ENCODE measurements at regions not wholly inside any gene's neighbourhood (a gene's known extent, or its start where the extent isn't known, plus 50 kb on each side); places are given as distances from the start of the nearest gene placed in this dataset.

DNA sequence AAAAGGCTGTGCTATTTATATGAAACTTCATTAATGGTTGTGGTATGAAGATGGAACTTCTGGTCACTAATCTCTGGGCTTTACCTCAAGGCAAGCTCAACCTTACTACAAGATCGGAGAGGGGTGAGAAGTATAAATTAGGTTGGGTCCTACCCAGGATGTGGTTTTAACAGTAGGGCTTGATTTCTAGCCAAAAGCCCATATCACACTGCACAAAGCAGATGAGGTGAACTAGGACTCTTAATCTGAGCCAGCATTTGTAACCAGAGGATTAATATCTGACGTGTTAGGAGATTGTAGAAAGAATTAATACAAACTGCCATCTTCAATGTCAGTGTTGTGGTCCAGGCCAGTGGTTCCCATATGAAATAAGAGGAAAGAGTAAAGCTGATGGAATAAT is 86.4 kb upstream of the RGPD4 start:
- CTCF ChIA-PET, result no interaction called here

DNA sequence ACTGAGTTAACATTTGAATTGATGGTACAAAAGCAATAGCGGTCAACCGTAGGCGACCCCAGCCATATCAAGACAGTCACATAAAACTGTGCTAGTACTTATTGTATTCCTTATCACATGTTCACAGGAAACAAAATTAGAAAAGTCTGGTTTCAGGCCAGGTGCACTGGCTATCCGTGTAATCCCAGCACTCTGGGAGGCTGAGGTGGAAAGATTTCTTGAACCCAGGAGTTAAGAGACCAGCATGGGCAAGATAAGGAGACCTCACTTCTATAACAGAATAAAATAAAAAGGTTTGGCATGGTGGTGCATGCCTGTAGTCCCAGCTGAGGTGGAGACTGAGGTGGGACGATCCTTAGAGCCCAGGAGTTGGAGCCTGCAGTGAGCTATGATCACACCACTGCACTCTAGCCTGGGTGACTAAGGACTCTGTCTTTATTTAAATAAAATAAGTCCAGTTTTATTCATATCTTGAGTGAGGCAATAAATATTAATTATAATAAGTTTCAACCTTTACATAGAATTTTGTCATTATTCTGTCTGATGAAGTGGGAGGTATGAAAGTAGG is 84.1 kb upstream of the RGPD4 start:
- ChIA-PET POLR2A (no interaction called here), CTCF (no interaction called here)
- TF ChIP-seq SP1 (CRISPR knock-in tag; conservative IDR thresholded peaks at IDR 0.05) (no peak), GRHL2 (CRISPR knock-in tag; IDR thresholded peaks at IDR 0.05; ENCODE audit: insufficient replicate concordance, severe bottlenecking) (no peak), TEAD4 (CRISPR knock-in tag; IDR thresholded peaks at IDR 0.05) (no peak), ESRRA (CRISPR knock-in tag; IDR thresholded peaks at IDR 0.05; ENCODE audit: borderline replicate concordance) (no peak), ZNF416 (CRISPR knock-in tag; IDR thresholded peaks at IDR 0.05) (no peak), ELF4 (CRISPR knock-in tag; IDR thresholded peaks at IDR 0.05; ENCODE audit: low read depth) (no peak), JUN (CRISPR knock-in tag; IDR thresholded peaks at IDR 0.05) (no peak), PRRX2 (CRISPR knock-in tag; IDR thresholded peaks at IDR 0.05) (no peak), TP53 (CRISPR knock-in tag; IDR thresholded peaks at IDR 0.05) (no peak), ZNF219 (CRISPR knock-in tag; IDR thresholded peaks at IDR 0.05; ENCODE audit: borderline replicate concordance) (no peak)
- TF ChIP-seq, protein P1, sequence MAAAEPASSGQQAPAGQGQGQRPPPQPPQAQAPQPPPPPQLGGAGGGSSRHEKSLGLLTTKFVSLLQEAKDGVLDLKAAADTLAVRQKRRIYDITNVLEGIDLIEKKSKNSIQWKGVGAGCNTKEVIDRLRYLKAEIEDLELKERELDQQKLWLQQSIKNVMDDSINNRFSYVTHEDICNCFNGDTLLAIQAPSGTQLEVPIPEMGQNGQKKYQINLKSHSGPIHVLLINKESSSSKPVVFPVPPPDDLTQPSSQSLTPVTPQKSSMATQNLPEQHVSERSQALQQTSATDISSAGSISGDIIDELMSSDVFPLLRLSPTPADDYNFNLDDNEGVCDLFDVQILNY (CRISPR knock-in tag; IDR thresholded peaks at IDR 0.05), result no peak
- TF ChIP-seq, protein P2, sequence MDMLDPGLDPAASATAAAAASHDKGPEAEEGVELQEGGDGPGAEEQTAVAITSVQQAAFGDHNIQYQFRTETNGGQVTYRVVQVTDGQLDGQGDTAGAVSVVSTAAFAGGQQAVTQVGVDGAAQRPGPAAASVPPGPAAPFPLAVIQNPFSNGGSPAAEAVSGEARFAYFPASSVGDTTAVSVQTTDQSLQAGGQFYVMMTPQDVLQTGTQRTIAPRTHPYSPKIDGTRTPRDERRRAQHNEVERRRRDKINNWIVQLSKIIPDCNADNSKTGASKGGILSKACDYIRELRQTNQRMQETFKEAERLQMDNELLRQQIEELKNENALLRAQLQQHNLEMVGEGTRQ (CRISPR knock-in tag; IDR thresholded peaks at IDR 0.05), result no peak
- TF ChIP-seq, protein P3, sequence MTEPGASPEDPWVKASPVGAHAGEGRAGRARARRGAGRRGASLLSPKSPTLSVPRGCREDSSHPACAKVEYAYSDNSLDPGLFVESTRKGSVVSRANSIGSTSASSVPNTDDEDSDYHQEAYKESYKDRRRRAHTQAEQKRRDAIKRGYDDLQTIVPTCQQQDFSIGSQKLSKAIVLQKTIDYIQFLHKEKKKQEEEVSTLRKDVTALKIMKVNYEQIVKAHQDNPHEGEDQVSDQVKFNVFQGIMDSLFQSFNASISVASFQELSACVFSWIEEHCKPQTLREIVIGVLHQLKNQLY (CRISPR knock-in tag; IDR thresholded peaks at IDR 0.05), result no peak
- TF ChIP-seq, protein P4, sequence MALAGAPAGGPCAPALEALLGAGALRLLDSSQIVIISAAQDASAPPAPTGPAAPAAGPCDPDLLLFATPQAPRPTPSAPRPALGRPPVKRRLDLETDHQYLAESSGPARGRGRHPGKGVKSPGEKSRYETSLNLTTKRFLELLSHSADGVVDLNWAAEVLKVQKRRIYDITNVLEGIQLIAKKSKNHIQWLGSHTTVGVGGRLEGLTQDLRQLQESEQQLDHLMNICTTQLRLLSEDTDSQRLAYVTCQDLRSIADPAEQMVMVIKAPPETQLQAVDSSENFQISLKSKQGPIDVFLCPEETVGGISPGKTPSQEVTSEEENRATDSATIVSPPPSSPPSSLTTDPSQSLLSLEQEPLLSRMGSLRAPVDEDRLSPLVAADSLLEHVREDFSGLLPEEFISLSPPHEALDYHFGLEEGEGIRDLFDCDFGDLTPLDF (CRISPR knock-in tag; IDR thresholded peaks at IDR 0.05), result no peak

More for the DNA sequence above, 86.4 kb upstream of the RGPD4 start:
- no peaks in the 10 kb centered on the region for H3K27me3 Mint-ChIP-seq (ENCODE audit: low read depth)
- H3K9me3 Mint-ChIP-seq, result peaks cover 8% of the 10 kb centered on the region; the same call in 1 of the 2 replicates
- no peak overlapping the region for H3K4me3 Mint-ChIP-seq
- POLR2A ChIA-PET, result no interaction called here
- no peak for DNase-seq (ENCODE audit: low spot score)
- no peaks in the 10 kb centered on the region for H3K36me3 Mint-ChIP-seq
- H3K27ac Mint-ChIP-seq, result no peak overlapping the region
- TF ChIP-seq ZNF416 (CRISPR knock-in tag; IDR thresholded peaks at IDR 0.05) (no peak), SMAD4 (CRISPR knock-in tag; IDR thresholded peaks at IDR 0.05) (no peak), GTF2I (CRISPR knock-in tag; conservative IDR thresholded peaks at IDR 0.05) (no peak), RORB (CRISPR knock-in tag; IDR thresholded peaks at IDR 0.05) (no peak)
- TF ChIP-seq, protein P5, sequence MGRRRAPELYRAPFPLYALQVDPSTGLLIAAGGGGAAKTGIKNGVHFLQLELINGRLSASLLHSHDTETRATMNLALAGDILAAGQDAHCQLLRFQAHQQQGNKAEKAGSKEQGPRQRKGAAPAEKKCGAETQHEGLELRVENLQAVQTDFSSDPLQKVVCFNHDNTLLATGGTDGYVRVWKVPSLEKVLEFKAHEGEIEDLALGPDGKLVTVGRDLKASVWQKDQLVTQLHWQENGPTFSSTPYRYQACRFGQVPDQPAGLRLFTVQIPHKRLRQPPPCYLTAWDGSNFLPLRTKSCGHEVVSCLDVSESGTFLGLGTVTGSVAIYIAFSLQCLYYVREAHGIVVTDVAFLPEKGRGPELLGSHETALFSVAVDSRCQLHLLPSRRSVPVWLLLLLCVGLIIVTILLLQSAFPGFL (CRISPR knock-in tag; IDR thresholded peaks at IDR 0.05; ENCODE audit: borderline replicate concordance), result no peak
- TF ChIP-seq, protein P3 (CRISPR knock-in tag; IDR thresholded peaks at IDR 0.05), result no peak
- TF ChIP-seq, protein P6, sequence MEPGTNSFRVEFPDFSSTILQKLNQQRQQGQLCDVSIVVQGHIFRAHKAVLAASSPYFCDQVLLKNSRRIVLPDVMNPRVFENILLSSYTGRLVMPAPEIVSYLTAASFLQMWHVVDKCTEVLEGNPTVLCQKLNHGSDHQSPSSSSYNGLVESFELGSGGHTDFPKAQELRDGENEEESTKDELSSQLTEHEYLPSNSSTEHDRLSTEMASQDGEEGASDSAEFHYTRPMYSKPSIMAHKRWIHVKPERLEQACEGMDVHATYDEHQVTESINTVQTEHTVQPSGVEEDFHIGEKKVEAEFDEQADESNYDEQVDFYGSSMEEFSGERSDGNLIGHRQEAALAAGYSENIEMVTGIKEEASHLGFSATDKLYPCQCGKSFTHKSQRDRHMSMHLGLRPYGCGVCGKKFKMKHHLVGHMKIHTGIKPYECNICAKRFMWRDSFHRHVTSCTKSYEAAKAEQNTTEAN (CRISPR knock-in tag; IDR thresholded peaks at IDR 0.05), result no peak
- TF ChIP-seq, protein P7, sequence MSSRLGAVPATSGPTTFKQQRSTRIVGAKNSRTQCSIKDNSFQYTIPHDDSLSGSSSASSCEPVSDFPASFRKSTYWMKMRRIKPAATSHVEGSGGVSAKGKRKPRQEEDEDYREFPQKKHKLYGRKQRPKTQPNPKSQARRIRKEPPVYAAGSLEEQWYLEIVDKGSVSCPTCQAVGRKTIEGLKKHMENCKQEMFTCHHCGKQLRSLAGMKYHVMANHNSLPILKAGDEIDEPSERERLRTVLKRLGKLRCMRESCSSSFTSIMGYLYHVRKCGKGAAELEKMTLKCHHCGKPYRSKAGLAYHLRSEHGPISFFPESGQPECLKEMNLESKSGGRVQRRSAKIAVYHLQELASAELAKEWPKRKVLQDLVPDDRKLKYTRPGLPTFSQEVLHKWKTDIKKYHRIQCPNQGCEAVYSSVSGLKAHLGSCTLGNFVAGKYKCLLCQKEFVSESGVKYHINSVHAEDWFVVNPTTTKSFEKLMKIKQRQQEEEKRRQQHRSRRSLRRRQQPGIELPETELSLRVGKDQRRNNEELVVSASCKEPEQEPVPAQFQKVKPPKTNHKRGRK (CRISPR knock-in tag; IDR thresholded peaks at IDR 0.05; ENCODE audit: borderline replicate concordance), result no peak
- H3K4me1 Mint-ChIP-seq, result peaks cover 26% of the 10 kb centered on the region
- no peak for ATAC-seq

More for the DNA sequence above, 84.1 kb upstream of the RGPD4 start:
- no peaks in the 10 kb centered on the region for H3K36me3 Mint-ChIP-seq
- H3K9me3 Mint-ChIP-seq, result peaks cover 11% of the 10 kb centered on the region; the same call in 1 of the 2 replicates
- DNase-seq (ENCODE audit: low spot score) (no peak), ATAC-seq (no peak)
- no peak overlapping the region for H3K4me3 Mint-ChIP-seq
- no peaks in the 10 kb centered on the region for H3K27me3 Mint-ChIP-seq (ENCODE audit: low read depth)
- no peak overlapping the region for H3K27ac Mint-ChIP-seq
- peaks cover 20% of the 10 kb centered on the region for H3K4me1 Mint-ChIP-seq
